ENCODE measurements at regions not wholly inside any gene's neighbourhood (a gene's known extent, or its start where the extent isn't known, plus 50 kb on each side); places are given as distances from the start of the nearest gene placed in this dataset.

DNA sequence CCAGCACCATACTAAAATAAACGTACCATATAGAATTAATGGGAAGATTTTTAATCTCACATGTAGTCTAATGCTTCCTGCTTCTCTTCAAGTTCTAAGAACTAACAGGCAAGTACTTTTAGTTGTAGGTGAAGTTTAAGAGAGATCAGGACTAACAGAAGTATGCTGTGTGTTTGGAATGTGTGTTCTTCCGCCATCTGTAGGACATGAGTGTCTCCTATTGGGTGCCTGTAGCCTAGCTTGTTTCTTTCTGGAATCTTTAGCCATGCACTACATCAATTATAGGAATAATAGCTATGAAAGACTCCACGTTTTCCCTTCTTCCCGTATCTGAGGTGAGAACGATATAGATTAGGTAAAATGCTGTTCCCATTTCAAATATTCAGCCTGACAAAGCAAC lies 140.2 kb upstream of the AHR start:
- Histone ChIP-seq H3K27me3 (ENCODE audit: control insufficient read depth, extremely low read depth, insufficient read depth, low read length) (no peaks in the 10 kb centered on the region), H3K4me1 (ENCODE audit: control insufficient read depth, extremely low read depth, insufficient read depth, low read length) (no peaks in the 10 kb centered on the region), H3K9me1 (ENCODE audit: control insufficient read depth, extremely low read depth, insufficient read depth, low read length) (no peaks in the 10 kb centered on the region), H3K9me3 (ENCODE audit: control insufficient read depth, low read depth, low read length) (no peaks in the 10 kb centered on the region), H4K20me1 (ENCODE audit: control insufficient read depth, extremely low read depth, insufficient read depth, low read length) (no peaks in the 10 kb centered on the region), H3K36me3 (ENCODE audit: control insufficient read depth in 2 of 2, extremely low read depth in 1 of 2, insufficient read depth in 2 of 2, low read length in 2 of 2) (no peaks in the 10 kb centered on the region), H3K79me2 (ENCODE audit: control insufficient read depth, insufficient read depth, low read length) (no peaks in the 10 kb centered on the region), H3K4me2 (ENCODE audit: control insufficient read depth, extremely low read depth, insufficient read depth, low read depth, low read length) (no peak overlapping the region), H3K27ac (ENCODE audit: control insufficient read depth, insufficient read depth, low read length) (no peak overlapping the region), H2AFZ (ENCODE audit: control insufficient read depth, low read length) (no peak overlapping the region), H3K9ac (ENCODE audit: control insufficient read depth, extremely low read depth, insufficient read depth, low read length) (no peak overlapping the region), H3K4me3 (ENCODE audit: control insufficient read depth in 2 of 3, extremely low read depth in 1 of 3, insufficient read depth in 2 of 3, low read depth in 1 of 3, low read length in 3 of 3) (no peak overlapping the region)
- no peak for DNase-seq (ENCODE audit: low read depth, low spot score)
- no peak for FAIRE-seq
- TF ChIP-seq EZH2 (IDR thresholded peaks at IDR 0.05; ENCODE audit: low read length) = no peak
- TF ChIP-seq, protein P1, sequence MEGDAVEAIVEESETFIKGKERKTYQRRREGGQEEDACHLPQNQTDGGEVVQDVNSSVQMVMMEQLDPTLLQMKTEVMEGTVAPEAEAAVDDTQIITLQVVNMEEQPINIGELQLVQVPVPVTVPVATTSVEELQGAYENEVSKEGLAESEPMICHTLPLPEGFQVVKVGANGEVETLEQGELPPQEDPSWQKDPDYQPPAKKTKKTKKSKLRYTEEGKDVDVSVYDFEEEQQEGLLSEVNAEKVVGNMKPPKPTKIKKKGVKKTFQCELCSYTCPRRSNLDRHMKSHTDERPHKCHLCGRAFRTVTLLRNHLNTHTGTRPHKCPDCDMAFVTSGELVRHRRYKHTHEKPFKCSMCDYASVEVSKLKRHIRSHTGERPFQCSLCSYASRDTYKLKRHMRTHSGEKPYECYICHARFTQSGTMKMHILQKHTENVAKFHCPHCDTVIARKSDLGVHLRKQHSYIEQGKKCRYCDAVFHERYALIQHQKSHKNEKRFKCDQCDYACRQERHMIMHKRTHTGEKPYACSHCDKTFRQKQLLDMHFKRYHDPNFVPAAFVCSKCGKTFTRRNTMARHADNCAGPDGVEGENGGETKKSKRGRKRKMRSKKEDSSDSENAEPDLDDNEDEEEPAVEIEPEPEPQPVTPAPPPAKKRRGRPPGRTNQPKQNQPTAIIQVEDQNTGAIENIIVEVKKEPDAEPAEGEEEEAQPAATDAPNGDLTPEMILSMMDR (optimal IDR thresholded peaks at IDR 0.05 in 1 of 3, IDR thresholded peaks at IDR 0.05 in 1 of 3, conservative IDR thresholded peaks at IDR 0.05 in 1 of 3; ENCODE audit: extremely low read depth in 1 of 3, insufficient read depth in 2 of 3, low read length in 3 of 3) = peak in 2 of 3 experiments; percentile 16 to 32
- dilution Hi-C loops (cut with MboI; ENCODE audit: extremely low pct_ligation_motif_present, low sequenced_read_pairs) = no loop called here

DNA sequence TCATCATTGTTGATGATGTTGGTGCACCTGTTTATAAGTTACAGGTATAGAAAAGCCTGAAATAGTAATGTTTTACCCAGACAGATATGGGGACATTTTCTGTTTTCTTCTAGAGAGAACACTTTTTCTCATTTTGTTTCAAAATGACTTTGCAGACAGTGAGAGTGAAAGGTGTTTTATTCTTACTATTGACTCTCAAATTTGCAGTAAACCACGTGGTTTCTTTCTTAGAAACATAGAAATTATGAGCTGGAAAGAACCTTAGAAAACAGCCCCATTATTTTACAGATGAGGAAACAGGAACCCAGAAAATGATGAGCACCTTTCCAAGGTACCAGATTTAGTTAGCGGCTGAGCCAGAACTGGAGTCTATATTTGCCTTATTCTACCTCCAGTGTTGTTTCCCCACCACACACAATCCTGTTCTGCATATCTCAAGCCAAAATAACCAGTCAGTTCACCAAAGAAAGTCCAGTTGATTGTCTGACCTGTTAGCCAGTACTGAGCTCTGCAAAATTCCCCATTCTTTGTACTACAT lies 138.9 kb upstream of the AHR start:
- dilution Hi-C loops (cut with MboI; ENCODE audit: extremely low pct_ligation_motif_present, low sequenced_read_pairs) = no loop called here
- Histone ChIP-seq H3K4me1 (ENCODE audit: control insufficient read depth, extremely low read depth, insufficient read depth, low read length) (no peaks in the 10 kb centered on the region), H3K9me3 (ENCODE audit: control insufficient read depth, low read depth, low read length) (no peaks in the 10 kb centered on the region), H4K20me1 (ENCODE audit: control insufficient read depth, extremely low read depth, insufficient read depth, low read length) (no peaks in the 10 kb centered on the region), H3K4me2 (ENCODE audit: control insufficient read depth, extremely low read depth, insufficient read depth, low read depth, low read length) (no peak overlapping the region), H3K9ac (ENCODE audit: control insufficient read depth, extremely low read depth, insufficient read depth, low read length) (no peak overlapping the region), H3K9me1 (ENCODE audit: control insufficient read depth, extremely low read depth, insufficient read depth, low read length) (no peaks in the 10 kb centered on the region), H2AFZ (ENCODE audit: control insufficient read depth, low read length) (no peak overlapping the region), H3K27me3 (ENCODE audit: control insufficient read depth, extremely low read depth, insufficient read depth, low read length) (no peaks in the 10 kb centered on the region), H3K36me3 (ENCODE audit: control insufficient read depth in 2 of 2, extremely low read depth in 1 of 2, insufficient read depth in 2 of 2, low read length in 2 of 2) (no peaks in the 10 kb centered on the region), H3K79me2 (ENCODE audit: control insufficient read depth, insufficient read depth, low read length) (no peaks in the 10 kb centered on the region), H3K4me3 (ENCODE audit: control insufficient read depth in 2 of 3, extremely low read depth in 1 of 3, insufficient read depth in 2 of 3, low read depth in 1 of 3, low read length in 3 of 3) (no peak overlapping the region), H3K27ac (ENCODE audit: control insufficient read depth, insufficient read depth, low read length) (no peak overlapping the region)
- no peak for FAIRE-seq
- no peak for TF ChIP-seq EZH2 (IDR thresholded peaks at IDR 0.05; ENCODE audit: low read length)
- TF ChIP-seq, protein P1 (optimal IDR thresholded peaks at IDR 0.05 in 1 of 3, IDR thresholded peaks at IDR 0.05 in 1 of 3, conservative IDR thresholded peaks at IDR 0.05 in 1 of 3; ENCODE audit: extremely low read depth in 1 of 3, insufficient read depth in 2 of 3, low read length in 3 of 3) = no peak
- DNase-seq (ENCODE audit: low read depth, low spot score) = no peak

Measured in keratinocyte (primary cell).